HG03442 (cell line): ENCODE measurements at regions not wholly inside any gene's neighbourhood (a gene's known extent, or its start where the extent isn't known, plus 50 kb on each side); places are given as distances from the start of the nearest gene placed in this dataset.
"Not testable (repeated sequence)": the region's sequence is repeated elsewhere in the genome, so short reads cannot be mapped to it uniquely, and the experiment has no call there.

Experiments
- ATAC-seq: cut with Tn5 transposase; IDR thresholded peaks from one replicate; pipeline ENCODE4 v1.9.1; 2021; ENCODE audit warnings: mild to moderate bottlenecking, moderate library complexity; ENCODE audit not compliant: unreplicated experiment

DNA sequence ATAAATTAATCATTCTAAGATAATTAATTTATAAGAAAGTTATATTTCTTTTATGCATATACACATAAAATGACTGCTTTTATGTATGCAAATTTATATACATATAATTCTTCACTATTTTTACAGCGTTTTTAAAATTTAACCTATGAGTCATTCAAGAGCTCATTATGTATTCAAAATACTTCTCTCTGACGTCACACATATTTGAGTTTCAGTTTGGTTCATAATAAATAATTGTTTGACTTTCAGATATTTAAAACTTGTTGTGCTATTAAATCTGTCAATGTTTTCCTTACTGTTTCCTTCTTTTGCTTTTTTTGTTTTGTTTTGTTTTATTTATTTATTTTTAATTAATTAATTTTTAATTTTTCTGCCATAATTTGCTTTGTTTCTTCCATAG is 467.5 kb upstream of the ADGRB3 start:
- ATAC-seq: no peak

DNA sequence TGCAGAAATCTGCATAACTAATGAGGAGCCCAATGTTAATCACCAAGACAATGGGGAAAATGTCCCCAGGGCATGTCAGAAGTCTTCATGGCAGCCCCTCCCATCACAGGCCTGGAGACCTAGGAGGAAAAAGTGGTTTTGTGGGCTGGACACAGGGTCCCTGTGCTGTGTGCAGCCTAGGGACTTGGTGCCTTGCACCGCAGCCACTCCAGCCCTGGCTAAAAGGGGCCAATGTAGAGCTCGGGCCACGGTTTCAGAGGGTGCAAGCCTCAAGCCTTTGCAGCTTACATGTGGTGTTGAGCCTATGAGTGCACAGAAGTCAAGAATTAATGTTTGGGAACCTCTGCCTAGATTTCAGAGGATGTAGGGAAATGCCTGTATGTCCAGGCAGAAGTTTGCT is 474.3 kb upstream of the ADGRB3 start:
- ATAC-seq: not testable (repeated sequence)

DNA sequence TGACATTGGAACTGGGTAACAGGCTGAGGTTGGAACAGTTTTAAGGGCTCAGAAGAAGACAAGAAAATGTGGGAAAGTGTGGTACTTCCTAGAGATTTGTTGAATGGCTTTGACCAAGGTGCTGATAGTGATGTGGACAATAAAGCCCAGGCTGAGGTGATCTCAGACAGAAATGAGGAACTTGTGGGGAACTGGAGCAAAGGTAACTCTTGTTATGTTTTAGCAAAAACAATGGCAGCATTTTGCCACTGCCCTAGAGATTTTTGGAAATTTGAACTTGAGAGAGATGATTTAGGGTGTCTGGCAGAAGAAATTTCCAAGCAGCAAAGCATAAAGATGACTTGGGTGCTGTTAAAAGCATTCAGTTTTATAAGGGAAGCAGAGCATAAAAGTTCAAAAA is 474.7 kb upstream of the ADGRB3 start:
- no peak for ATAC-seq

DNA sequence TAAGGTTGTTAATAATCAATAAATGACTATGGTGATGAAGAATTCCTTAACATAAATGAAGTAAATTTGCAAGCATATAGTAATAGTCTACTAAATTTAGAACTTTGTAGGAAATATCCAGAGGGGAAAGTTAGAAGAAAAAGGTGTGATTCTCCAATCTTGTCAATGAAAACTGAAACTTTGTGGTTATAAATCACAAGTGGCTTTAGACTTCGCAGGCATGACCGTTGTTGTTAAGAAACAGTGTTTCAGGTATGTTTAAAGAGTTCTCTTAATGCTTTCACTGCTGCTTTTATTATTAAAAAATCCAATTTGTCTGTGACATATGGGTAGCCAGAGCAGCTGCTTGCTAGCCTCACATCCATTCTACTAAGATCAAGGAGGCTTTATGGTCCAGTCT is 475.6 kb upstream of the ADGRB3 start:
- ATAC-seq: no peak

DNA sequence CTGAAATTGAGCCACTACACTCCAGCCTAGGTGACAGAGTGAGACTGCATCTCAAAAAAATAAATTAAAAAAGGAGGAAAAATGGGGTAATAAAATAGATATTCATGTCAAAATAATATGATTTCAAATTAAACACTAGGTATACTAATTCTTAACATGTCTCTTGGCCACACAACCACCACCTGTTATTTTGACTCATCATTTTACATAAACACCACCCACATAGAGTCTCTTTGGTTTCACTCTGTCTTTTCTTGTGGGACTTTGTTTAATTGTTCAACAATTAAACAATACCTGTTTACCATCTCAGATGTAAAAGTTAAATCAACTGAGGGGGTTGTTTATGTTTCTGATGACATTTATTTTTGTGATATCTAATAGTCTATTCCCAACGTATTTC is 476.8 kb upstream of the ADGRB3 start:
- ATAC-seq: peak; percentile 88

DNA sequence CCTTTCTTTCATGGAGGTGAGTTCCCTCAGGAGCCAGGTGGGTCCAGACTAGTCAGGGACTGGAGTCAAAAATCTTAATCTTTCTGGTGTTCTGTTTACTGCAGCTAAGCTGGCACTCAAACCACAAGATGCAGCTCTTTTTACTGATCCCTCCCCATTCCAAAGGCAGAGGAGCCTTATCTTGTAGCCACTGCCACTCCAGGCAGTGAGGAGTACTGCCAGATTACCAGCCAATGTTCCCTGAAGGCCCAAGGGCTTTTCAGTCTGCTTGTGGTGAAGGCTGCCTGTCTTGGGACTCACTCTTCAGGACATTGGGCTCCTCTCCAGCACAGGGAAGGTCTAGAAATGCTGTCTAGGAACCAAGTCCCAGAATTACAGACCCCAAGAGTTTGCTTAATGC is 490.4 kb upstream of the ADGRB3 start:
- no peak for ATAC-seq

DNA sequence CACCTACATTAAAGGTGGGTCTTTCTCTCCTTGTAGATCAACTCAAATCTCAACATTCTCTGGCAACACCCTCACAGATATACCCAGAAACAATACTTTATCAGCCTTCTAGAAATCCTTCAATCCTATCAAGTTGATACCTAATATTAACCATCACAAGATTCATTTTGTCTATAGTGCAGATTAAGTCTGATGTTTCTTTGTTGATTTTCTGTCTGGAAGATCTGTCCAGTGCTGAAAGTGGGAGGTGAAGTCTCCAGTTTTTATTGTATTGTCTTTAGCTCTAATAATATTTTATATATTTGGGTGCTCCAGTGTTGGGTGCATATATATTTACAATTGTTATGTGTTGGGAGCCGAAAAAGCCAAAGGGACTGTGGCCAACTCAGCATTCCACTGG is 493.9 kb upstream of the ADGRB3 start:
- ATAC-seq: no peak

DNA sequence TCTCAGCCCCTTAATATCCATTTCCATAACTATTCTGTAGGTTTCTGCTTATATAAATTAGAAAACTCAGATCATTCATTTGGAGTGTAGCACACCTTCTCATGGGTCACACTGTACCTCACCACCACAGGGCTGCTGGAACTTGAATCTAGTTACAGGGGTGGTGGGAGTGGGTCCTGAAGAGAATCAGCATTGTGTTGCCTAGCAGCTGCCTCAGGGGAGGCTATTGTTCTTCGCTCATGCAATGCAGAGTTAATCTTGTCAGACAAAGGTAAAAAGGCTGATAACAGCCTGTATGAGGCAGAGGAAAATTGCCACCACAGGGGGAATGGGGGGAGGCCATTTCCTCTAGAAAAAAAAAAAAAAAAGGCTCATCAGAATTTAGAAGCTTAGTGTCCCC is 496.0 kb upstream of the ADGRB3 start:
- no peak for ATAC-seq

DNA sequence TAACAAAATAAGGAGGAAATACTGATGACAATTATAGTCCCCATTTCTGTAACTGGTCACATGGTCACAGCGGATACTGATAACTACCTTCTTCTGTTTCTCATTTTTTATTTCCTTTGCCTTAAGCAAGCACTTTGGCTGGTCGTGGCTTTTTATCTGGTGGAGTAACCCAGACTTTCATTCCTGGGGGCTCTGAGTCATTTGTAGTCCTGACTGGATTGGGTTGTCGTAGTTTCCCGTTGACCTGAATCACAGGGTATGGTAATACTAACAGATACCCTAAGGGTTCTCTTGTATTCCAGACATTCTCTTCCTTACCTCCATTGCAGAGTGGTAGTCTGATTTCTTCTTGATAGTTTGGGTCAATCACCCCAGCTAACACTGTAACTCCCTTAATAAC is 500.3 kb upstream of the ADGRB3 start:
- no peak for ATAC-seq

DNA sequence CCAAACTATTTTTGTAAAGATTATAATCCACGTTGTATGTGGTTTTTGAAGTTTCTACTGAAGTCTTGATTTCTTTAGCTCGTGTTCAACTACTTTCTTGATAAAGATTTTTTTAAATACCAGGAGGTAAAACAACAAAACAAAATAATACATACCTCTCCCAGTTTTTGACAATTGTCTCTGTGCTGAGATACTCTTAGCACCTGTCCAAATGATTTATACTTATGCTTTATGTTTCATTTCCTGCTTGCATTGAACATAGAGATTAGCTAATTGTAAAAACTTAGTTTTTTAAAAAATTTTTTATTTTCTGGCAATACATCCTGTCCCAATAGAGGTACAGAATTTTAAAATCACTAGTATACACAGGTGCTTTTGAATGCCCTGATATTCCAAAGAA is 506.9 kb upstream of the ADGRB3 start:
- ATAC-seq: no peak

DNA sequence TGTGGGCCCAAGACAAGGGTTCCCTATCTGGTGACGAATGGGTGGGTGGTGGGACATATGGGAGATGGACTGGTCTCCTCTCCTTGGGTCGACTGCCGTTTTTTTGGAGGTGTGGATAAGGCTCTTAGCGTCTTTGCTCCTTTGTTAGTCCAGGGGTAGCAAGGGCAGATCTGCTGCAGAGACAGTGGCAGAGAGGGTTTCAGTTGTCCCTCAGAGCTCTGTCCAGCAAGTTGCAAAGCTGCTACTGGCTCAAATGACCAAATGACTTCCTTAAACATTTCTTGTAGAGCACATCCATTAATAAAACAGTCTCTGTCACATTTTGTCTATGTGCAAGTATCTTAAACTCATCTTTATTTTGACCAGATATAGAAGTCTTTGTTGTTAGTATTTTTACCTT is 508.0 kb upstream of the ADGRB3 start:
- no peak for ATAC-seq

DNA sequence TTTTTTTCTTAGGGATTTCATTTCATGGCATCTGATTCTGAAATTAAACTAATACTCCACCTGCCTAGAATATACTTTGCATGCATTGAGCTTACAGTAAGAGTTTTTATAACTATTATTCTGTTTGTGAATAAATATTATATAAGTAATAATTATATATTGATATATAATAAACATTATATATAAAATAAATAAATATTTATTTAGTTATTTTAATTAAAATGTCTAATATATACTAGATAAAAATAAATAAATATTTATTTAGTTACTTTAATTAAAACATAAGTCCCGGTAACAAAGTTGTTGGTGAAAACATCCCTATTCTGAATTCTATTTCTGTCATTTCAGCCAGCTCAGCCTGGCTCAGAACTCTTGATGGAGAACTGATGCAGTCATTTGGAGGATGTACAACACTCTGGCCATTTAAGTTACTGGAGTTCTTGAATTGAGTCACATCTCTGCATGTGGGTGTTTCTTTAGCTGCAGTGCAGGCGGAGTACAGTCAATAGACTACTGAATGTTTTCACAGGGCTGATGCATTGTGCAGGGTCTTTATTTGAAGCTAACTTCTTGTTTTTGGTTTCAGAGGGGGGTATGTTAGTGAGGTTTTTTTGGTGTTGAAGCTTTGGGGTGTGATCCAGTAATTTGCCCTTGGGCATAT is 508.9 kb upstream of the ADGRB3 start:
- ATAC-seq: peak; percentile 100

DNA sequence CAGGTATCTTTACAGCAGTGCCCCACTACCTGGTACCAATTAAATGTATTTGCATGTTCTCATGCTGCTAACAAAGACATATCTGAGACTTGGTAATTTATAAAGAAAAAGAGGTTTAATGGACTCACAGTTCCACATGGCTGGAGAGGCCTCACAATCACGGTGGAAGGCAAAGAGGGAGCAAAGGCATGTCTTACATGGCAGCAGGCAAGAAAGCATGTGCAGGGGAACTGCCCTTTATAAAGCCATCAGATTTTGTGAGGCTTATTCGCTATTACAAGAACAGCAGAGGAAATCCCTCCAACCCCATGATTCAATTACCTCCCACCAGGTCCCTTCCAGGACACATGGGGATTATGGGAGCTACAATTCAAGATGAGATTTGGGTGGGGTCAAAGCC is 512.1 kb upstream of the ADGRB3 start:
- ATAC-seq: not testable (repeated sequence)

DNA sequence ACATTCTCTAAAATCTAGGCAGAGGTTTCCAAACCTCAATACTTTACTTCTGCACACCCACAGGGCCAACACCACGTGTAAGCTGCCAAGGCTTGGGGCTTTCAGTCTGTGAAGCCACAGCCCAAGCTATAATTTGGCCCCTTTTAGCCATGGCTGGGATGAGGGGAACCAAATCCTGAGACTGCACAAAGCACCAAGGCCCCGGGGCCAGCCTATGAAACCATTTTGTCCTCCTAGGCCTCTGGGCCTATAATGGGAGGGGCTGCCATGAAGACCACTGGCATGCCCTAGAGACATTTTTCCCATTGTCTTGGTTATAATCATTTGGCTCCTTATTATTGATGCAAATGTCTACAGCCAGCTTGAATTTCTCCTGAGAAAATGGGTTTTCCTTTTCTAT is 513.0 kb upstream of the ADGRB3 start:
- no peak for ATAC-seq

DNA sequence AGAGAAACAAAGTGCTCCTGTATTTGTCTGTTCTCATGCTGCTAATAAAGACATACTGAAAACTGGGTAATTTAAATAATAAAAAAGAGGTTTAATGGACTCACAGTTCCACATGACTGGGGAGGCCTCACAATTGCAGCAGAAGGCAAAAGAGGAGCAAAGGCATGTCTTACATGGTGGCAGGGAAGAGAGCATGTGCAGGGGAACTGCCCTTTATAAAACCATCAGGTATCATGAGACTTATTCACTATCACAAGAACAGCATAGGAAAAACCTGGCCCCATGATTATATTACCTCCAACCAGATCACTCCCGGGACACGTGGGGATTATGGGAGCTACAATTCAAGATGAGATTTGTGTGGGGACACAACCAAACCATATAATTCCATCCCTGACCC is 514.1 kb upstream of the ADGRB3 start:
- ATAC-seq: not testable (repeated sequence)

DNA sequence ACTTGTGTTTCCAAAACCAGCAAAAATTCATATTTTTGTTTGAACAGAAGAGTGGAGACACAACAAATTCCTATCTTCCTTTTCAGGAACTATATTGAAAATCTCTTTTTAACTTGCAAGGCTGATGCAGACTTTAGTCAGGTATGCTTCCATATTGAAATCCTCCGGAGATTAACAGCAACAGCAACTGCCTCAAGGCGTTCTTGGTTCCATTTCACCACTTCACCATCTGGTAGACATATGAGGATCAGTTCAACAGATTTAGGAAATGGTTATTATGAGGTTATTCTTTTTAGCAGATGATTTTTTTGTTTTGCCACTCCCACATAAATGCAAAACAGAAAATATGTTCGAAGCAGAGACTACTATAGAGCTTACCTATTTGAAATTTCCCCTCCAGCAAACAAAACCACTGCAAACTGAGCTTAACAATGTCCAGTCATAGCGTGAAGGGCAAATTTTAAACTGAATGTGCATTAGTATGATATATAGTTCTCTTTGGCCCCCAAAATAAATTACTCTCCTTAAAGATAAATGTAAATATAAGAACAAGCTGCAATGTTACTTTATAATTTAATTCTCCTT is 520.5 kb upstream of the ADGRB3 start:
- ATAC-seq: no peak

DNA sequence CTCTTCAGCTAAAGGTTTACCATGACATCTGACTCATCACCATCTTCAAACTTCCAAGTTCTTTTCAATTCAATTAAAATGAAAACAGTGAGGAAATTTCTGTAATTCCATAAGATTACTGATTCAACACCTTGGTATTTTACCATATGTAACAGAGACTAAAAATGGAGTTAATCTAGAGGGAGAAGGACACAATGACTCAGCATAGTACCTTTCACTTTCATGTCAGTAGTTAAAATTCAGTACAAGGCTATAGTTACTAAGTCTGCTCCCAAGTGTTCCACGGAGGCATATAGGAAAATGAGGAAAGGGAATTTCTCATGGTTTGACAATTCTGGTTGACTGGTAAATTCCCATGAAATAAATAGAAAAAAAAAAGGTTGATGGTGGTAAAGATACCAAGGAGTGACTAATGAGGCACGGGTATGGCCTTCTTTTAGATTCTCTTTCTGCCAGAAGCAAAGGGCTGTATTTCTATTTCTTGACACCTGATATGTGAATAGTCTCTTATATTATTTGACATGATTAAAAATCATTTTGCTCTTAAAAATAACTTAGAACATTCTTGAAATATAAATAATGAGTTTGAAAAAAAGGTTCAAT is 526.7 kb upstream of the ADGRB3 start:
- peak; percentile 92 for ATAC-seq

DNA sequence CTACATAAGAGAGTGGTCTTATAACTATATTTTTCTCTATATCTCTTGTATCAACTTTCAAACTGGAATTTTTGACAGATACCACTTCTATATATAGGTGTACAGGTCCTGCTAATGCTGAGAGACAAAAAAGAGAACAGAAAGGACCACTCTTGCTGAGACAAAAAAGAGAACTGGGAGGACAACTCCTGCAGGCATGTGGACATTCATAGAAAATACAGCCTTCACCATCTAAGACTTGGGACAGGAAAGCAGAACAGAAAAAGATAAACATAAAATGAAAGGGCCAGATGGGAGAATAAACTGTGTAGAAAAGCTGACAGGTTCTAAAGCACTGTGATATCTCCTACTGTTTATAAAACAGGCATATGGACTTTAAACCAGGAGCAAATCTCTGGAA is 541.0 kb upstream of the ADGRB3 start:
- ATAC-seq: peak; percentile 95

DNA sequence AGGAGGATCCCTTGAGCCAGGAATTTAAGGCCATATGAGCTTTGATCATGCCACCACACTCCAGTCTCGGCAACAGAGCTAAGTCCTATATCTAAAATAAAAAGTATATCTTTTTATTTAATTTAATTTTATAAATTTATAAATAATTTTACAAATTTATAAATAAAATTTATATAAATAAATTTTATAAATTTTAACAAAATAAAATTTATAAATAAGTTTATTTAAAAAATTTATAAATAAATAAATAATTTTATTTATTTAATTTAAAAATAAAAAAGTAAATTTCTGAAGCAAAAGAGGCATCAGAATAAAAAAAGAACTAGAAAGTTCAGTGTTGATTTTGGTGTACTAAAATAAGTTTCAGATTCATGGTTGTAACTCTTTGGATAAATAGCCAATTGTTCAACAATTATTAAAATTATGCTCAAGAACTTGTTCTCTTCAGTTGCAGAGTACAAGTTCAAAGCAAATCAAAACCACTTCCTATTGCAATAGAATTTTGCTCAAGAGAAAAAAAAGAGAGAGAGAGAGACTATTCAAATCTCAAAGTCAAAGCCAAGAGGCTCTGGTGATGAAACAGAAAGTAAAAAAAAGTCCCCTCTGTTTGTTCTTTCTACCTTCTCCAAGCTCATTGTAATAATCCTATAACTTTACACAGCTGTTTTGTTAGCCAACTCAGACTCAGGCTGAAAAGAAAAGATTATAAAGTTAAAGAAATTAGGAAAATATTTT is 547.5 kb upstream of the ADGRB3 start:
- ATAC-seq: peak; percentile 93

DNA sequence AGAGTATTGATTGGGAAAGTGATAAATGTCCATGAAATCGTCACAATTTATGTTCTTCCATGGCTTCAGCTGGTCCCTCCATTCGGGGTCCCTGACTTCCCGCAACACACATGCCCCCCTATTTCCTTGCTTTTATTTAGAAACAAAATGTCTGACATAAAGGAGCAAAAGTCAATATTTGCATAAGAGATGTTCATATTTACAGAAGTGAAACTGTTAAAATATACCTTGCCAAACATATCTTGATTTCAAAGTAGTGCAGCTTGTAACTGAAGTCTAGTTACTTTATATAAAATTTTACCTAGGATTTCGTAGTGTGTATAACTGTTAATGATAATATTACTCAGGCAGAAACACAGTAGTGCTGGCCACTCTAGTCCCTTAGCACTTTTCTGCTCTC is 548.9 kb upstream of the ADGRB3 start:
- no peak for ATAC-seq

DNA sequence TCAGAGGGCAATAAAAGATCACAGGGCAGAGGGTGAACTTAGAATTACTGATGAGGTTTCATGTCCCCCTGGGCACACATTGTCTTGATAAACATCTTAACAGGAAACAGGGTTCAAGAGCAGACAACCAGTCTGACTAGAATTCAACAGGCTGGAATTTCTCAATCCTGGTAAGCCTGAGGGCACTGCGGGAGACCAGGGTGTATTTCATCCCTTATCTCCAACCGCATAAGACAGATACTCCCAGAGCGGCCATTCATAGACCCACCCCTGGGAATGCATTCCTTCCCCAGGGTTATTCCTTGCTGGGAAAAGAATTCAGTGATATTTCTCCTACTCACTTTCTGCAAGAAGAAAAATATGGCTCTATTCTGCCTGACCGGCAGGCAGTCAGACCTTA is 549.5 kb upstream of the ADGRB3 start:
- not testable (repeated sequence) for ATAC-seq

DNA sequence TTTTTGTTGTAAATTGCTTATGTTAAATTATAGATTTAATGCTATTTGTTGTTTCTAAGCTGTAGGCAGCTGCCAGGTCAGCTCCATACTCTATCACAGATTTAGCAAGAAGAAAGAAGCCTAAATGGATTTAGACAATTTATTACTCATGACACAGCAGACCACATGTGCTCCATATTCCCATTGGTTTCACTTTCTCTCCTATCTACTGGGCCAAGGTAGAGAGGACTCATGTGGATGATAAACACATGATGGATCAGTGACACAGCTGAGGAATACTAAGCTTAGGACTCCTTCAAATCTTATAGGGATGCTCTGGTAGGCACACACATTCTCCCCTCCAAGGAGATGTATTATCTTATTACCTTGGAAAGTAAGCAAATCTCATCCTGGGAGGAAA is 553.0 kb upstream of the ADGRB3 start:
- ATAC-seq: no peak
